ENCODE measurements at regions not wholly inside any gene's neighbourhood (a gene's known extent, or its start where the extent isn't known, plus 50 kb on each side); places are given as distances from the start of the nearest gene placed in this dataset.

DNA sequence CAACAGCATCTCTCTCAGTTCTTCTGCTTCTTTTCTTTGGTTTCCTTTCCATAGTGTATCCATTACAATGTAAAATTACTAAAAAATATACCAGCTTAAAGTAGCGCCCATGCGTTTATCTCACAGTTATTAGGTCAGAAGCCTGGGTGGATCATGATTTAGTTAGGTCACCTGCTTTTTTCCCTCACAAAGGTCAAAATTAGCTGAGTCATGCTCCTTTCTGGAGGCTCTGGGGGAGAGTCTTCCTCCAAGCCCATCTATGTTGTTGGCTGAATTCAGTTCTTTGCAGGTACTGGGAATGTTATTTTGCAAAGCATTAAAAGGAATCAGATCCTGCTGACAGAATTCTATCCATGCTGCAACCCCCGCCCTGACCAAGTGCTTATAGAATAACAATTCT lies 101.6 kb upstream of the TMEM132C start:
- TF ChIP-seq CTCF (IDR thresholded peaks at IDR 0.05), result no peak
- intact Hi-C loops (cut with DNase I), result no loop called here
- Histone ChIP-seq H3K36me3 (no peaks in the 10 kb centered on the region), H3K9me3 (no peaks in the 10 kb centered on the region), H3K4me3 (no peak overlapping the region), H3K27ac (no peak overlapping the region), H3K4me1 (no peaks in the 10 kb centered on the region), H3K27me3 (no peaks in the 10 kb centered on the region)
- DNase-seq (no peak), ATAC-seq (no peak)

- DNase-seq (no peak), ATAC-seq (no peak)
- Histone ChIP-seq H3K27ac (no peak overlapping the region), H3K9me3 (no peaks in the 10 kb centered on the region), H3K4me1 (no peaks in the 10 kb centered on the region), H3K27me3 (no peaks in the 10 kb centered on the region), H3K36me3 (no peaks in the 10 kb centered on the region), H3K4me3 (no peak overlapping the region)
- TF ChIP-seq CTCF (IDR thresholded peaks at IDR 0.05), result no peak
- intact Hi-C loops (cut with DNase I), result no loop called here
Measured at GRCh38 chr12:128168273-128168672, 98.7 kb upstream of the TMEM132C start.

- no peak for TF ChIP-seq CTCF (IDR thresholded peaks at IDR 0.05)
- Histone ChIP-seq H3K27me3 (no peaks in the 10 kb centered on the region), H3K9me3 (no peaks in the 10 kb centered on the region), H3K27ac (no peak overlapping the region), H3K4me1 (no peaks in the 10 kb centered on the region), H3K4me3 (no peak overlapping the region), H3K36me3 (no peaks in the 10 kb centered on the region)
- ATAC-seq, result no peak
- intact Hi-C loops (cut with DNase I), result no loop called here
- no peak for DNase-seq
Measured at GRCh38 chr12:128170181-128170580, 96.8 kb upstream of the TMEM132C start.

- Histone ChIP-seq H3K27me3 (no peaks in the 10 kb centered on the region), H3K27ac (no peak overlapping the region), H3K4me1 (no peaks in the 10 kb centered on the region), H3K4me3 (no peak overlapping the region), H3K36me3 (no peaks in the 10 kb centered on the region), H3K9me3 (no peaks in the 10 kb centered on the region)
- TF ChIP-seq CTCF (IDR thresholded peaks at IDR 0.05), result no peak
- intact Hi-C loops (cut with DNase I), result no loop called here
- DNase-seq (no peak), ATAC-seq (no peak)
Measured at GRCh38 chr12:128178565-128178964, 88.4 kb upstream of the TMEM132C start.

DNA sequence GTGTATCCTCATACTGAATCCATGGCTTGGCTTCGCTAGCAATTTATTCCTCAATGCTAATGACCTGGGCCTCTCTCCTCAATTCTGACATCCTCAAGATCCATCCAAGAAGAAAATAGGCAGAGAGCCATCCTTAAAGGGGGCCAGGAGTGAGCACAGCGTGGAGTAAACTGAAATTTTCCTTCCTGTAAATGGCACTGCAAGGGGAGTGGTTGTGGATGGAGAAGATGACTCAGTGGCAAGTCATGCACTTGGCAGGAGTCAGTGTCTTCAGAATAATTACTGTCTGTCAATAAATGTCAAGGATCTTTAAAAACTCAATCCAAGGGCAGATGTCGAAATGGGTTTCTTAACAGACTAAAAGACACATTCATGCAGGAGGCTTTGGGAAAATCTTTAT lies 88.0 kb upstream of the TMEM132C start:
- no peak for TF ChIP-seq CTCF (IDR thresholded peaks at IDR 0.05)
- Histone ChIP-seq H3K9me3 (no peaks in the 10 kb centered on the region), H3K4me1 (no peaks in the 10 kb centered on the region), H3K27me3 (no peaks in the 10 kb centered on the region), H3K27ac (no peak overlapping the region), H3K4me3 (no peak overlapping the region), H3K36me3 (no peaks in the 10 kb centered on the region)
- no peak for ATAC-seq
- intact Hi-C loops (cut with DNase I), result no loop called here
- DNase-seq, result no peak

DNA sequence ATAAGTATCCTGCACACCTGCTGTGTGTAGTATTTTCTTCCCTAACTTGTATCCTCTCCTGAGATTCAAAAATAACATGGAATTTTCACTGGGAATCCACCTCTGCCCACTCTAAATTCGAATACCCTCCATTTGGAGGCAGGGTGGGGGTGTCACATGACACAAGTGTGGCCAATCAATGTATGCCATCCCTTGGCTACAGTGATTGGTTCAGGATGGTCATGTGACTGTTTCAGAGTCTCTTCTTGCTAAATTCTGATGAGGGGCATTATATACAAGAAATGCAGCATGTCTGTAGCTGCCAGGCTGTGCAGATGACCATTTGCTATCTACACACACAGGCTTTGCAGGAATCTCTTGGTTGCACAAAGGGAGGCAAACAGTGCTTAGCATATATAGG lies 86.8 kb upstream of the TMEM132C start:
- H3K27ac ChIP-seq, result no peak overlapping the region
- no peaks in the 10 kb centered on the region for H3K36me3 ChIP-seq
- no peaks in the 10 kb centered on the region for H3K27me3 ChIP-seq
- ATAC-seq (no peak), DNase-seq (no peak)
- intact Hi-C loops (cut with DNase I), result no loop called here
- TF ChIP-seq CTCF (IDR thresholded peaks at IDR 0.05), result no peak
- no peak overlapping the region for H3K4me3 ChIP-seq
- no peaks in the 10 kb centered on the region for H3K4me1 ChIP-seq
- H3K9me3 ChIP-seq, result no peaks in the 10 kb centered on the region

Data from upper lobe of right lung (tissue), 1 donor.